GM13976 (cell line): ENCODE measurements at regions not wholly inside any gene's neighbourhood (a gene's known extent, or its start where the extent isn't known, plus 50 kb on each side); places are given as distances from the start of the nearest gene placed in this dataset.

Source experiments
- DNase-seq: peaks from one replicate; pipeline ENCODE4 v3.0.0; 2012; ENCODE audit warnings: low spot score
- in situ Hi-C: fragments of 300-500 bp; cut with MboI; formaldehyde crosslinking; loops from one replicate; pipeline ENCODE4 v1.12.0; 2022; ENCODE audit warnings: low sequenced_read_pairs, mixed read lengths, inconsistent platforms; ENCODE audit not compliant: unreplicated experiment
- TF ChIP-seq, protein P1 (sequence below): IDR thresholded peaks from 2 replicates; pipeline ENCODE4 v1.5.1; 2012; ENCODE audit warnings: borderline replicate concordance, mild to moderate bottlenecking; ENCODE audit not compliant: insufficient read depth; ENCODE audit errors: extremely low read depth, missing control alignments, control extremely low read depth

DNA sequence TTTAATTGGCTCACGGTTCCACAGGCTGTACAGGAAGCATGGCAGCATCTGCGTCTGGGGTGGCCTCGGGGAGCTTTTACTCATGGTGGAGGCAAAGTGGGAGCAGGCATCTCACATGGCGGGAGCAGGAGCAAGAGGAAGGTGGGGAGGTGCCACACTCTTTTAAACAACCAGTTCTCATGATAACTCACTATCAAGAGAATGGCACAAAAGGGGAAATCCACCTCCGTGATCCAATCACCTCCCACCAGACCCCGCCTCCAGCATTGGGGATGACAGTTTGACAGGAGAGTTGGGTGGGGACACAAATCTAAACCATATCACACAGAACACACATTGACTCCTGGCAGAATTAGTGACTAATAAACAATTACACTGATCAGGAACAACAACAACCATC is 68.6 kb upstream of the ACKR3 start:
- TF ChIP-seq, protein P1, sequence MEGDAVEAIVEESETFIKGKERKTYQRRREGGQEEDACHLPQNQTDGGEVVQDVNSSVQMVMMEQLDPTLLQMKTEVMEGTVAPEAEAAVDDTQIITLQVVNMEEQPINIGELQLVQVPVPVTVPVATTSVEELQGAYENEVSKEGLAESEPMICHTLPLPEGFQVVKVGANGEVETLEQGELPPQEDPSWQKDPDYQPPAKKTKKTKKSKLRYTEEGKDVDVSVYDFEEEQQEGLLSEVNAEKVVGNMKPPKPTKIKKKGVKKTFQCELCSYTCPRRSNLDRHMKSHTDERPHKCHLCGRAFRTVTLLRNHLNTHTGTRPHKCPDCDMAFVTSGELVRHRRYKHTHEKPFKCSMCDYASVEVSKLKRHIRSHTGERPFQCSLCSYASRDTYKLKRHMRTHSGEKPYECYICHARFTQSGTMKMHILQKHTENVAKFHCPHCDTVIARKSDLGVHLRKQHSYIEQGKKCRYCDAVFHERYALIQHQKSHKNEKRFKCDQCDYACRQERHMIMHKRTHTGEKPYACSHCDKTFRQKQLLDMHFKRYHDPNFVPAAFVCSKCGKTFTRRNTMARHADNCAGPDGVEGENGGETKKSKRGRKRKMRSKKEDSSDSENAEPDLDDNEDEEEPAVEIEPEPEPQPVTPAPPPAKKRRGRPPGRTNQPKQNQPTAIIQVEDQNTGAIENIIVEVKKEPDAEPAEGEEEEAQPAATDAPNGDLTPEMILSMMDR = no peak
- no peak for DNase-seq
- in situ Hi-C loops = loop anchor here (25.0 kb wide), 1 partner anchor 561 kb away; no protein-coding TSS in a partner anchor

GRCh38 chr2:236501531-236501930 is 68.1 kb upstream of the ACKR3 start:
- DNase-seq = no peak
- TF ChIP-seq, protein P1 = no peak
- in situ Hi-C loops = loop anchor here (25.0 kb wide), 1 partner anchor 561 kb away; no protein-coding TSS in a partner anchor

DNA sequence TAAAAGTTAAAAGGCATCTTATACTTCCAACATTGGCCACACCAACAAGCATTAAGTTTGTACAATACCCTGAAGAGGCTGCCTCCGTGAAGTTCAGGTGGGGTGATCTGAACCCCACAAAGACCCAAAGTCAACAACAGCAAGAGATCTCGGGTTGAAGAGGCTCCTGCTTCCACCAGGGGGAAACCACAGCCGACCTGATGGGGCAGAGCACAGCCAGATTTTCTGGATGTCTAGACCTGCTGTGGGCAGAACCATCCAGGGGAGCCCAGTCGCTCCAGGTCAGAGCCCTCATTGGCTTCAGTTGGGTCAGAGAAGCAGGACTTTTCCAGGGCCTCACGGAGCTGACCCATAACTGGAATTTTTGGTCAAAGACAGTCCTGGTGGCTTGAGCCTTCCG is 66.5 kb upstream of the ACKR3 start:
- DNase-seq = no peak
- TF ChIP-seq, protein P1 = no peak
- in situ Hi-C loops = loop anchor here (25.0 kb wide), 1 partner anchor 559 kb away; no protein-coding TSS in a partner anchor

GRCh38 chr2:236503583-236503982 is 66.0 kb upstream of the ACKR3 start:
- DNase-seq = no peak
- TF ChIP-seq, protein P1 = no peak
- in situ Hi-C loops = loop anchor here (25.0 kb wide), 1 partner anchor 559 kb away; no protein-coding TSS in a partner anchor

DNA sequence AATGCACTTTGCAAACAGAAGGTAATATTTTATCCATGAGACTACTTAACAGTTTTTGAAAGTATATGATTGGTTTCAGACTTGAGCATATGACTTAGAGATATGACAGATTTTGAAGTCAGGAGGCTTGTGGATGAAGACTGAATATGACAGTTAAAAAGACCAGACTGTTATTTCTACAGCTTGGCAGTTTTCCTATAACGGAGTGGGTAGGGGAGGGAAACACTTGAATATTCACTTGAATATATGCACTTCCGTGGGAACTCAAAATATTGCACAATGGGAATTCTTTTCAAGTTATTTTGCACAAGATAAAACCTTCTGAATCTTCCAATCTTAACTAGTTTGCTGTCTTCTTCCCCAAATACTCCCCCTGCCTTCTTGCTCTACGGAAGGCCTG is 64.6 kb upstream of the ACKR3 start:
- TF ChIP-seq, protein P1 = no peak
- no peak for DNase-seq
- in situ Hi-C loops = loop anchor here (25.0 kb wide), 1 partner anchor 557 kb away; no protein-coding TSS in a partner anchor

DNA sequence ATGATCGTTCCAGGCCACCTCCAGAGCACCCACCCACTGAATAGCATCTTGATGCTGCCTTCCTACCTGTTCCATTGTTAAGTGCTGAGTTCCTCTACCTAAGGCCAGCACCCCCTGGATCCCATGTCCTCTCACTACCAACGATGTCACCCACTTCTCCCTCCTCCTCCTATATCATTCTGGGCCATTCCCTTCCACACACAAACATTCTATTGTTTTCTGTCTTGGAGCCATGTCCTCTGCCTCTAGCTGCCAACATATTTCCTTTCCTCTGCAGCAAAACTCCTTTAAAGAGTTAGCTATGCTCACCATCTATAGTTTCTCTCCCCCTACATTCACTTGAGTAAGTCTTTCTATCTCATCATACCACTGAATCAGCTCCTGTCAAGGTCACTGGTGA is 64.0 kb upstream of the ACKR3 start:
- TF ChIP-seq, protein P1 = no peak
- DNase-seq = no peak
- in situ Hi-C loops = loop anchor here (25.0 kb wide), 1 partner anchor 557 kb away; no protein-coding TSS in a partner anchor
